HG03097 (cell line): ENCODE measurements at regions not wholly inside any gene's neighbourhood (a gene's known extent, or its start where the extent isn't known, plus 50 kb on each side); places are given as distances from the start of the nearest gene placed in this dataset.
"Not testable (repeated sequence)": the region's sequence is repeated elsewhere in the genome, so short reads cannot be mapped to it uniquely, and the experiment has no call there.

Source experiments
- ATAC-seq: cut with Tn5 transposase; IDR thresholded peaks from one replicate; pipeline ENCODE4 v1.9.1; 2021; ENCODE audit not compliant: unreplicated experiment, low FRiP score

DNA sequence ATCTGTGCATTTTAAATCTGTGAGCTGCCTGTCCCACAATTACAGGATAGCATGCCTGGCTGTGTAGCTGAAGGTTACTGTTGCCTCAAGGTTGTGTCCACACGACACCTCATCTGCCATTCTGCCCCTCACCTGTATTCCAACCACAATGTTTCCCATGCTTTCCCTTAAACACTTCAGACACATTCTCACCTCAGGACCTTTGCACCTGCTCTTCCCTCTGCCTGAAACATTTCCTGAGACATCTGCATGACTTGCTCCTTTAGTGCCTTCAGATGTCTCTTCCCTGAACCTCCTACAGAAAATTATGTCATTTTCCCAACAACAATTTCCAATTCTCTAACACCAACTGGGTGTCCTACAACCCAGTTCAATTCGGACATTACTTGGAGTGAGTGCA is 120.4 kb downstream of the ZNF608 start:
- ATAC-seq = no peak

DNA sequence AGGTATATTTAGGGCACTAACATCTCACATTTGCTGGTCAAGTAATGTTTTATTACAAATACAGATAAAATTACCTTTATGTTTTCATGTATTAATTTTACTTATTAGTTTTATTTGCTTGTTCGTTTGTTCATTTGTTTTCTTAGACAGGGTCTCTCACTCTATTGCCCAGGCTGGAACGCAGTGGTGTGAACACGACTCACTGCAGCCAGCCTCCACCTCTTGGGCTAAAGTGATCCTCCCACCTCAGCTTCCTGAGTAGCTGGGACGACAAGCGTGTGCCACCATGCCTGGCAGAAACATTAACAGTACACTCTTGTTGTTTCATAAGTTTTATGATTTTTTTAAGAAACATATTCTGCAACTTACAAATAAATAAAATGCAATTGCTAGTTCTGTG is 123.2 kb downstream of the ZNF608 start:
- ATAC-seq = no peak

DNA sequence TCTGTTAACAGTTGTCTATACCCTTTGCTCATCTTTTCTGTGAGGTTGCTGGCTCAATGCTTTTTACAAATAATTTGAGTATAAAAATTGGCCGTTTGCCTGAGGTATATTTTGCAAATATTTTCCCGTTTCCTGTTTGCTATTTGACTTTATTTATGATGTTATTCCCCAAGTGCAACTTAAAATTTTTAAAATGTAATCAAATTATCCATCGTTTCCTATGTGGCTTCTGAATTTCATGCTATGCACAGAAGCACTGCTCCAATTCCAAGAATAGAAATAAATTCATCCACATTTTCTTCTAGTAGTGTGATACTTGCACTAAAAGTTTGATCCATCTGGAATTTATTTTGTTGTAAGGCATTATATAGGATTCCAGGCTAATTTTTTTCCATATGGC is 123.6 kb downstream of the ZNF608 start:
- ATAC-seq = no peak

DNA sequence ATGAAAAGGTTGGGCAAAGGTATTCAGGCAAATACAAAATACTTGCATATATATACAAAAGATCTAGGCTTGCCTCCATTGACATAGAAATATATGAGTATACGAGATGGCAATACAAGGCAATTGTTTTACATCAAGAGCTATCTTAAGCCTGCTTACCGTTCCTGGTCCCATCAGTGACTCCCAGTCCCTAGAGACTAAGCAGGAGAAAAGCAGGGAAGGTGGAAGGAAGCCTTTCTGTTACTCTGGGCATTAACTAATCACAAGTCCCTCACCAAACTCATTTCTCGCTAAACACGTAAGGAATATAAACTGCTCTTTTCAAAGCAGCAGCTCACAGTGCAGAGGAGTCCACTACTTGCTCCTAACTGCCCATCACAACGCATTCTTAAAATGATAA is 125.2 kb downstream of the ZNF608 start:
- no peak for ATAC-seq

DNA sequence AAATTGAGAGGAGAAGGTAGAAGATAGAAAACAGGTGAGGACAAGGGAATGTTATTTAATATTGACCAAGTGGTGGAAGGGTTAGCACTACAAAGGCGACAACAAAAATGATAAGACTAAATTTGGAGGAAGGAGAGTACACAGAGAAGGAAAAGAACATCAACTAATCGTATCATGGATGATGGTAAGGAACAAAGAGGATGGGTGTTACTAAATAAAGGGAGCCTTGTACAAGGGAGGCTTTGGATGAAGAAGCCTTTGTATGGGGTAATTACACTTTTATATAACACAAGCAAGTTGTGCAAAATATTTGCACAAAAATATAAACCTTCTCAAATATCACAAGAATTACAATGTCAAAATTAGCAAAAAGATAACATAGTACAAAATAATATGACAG is 125.7 kb downstream of the ZNF608 start:
- ATAC-seq = no peak

DNA sequence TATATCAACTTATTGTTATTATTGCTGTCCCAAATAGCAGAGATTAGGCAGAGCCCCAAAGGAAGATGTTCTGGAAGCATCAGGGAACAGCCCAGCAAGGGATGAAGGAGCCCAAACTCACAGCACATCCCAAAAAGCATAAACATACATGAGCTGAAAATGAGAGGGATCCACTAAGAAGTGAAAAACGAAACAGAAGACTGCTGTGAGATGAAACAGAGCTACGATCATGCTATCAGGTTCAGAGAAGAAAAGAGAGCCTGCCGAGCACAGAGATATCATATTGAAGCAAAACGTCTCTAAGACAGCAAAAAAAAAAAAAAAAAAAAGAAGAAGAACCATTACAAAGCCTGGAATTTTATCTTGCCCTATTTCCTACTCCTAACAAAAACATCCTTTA is 127.3 kb downstream of the ZNF608 start:
- ATAC-seq = no peak

DNA sequence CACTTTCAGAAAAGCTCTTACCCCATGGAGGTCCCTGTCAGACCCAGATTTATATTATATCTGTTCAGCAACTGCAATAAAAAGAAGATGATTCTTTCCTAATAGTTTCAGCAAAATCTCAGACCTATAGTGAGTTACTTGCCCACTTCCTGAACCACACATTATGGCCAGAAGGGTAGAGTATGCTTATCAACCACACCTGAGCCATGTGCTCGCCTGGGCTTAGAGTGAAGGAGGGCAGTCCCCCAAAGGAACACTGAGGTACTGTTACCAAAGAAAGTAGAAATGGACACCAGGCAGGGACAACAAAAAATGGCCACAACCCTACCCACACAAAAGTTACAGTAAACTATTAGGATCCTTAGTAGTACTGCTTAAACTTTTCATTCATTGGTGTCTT is 128.7 kb downstream of the ZNF608 start:
- ATAC-seq = no peak

DNA sequence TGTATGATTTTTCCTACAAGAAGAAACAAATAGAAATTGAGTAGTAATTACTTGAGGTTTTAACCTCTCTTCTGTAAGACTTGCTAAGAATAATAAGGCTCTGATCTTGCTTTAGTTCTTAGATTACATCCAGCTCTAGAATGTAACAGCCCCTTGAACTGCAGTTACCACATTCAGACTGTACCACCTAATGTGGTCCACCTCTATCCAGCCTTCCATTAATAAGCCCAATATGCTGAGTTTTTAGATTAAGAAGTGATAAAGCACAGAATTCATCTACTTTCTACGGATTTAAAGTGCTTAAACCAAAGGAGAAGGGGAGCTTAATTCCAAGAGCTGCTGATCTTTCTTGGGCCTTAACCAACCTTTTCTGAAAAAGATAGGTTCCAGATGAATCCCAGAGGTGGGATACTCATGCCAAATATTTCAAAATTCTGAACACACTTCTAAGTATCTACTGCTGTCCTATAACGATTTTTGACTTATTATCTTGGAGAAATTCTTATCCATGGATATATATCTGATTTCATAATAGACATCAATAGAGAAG is 131.5 kb downstream of the ZNF608 start:
- ATAC-seq = no peak

DNA sequence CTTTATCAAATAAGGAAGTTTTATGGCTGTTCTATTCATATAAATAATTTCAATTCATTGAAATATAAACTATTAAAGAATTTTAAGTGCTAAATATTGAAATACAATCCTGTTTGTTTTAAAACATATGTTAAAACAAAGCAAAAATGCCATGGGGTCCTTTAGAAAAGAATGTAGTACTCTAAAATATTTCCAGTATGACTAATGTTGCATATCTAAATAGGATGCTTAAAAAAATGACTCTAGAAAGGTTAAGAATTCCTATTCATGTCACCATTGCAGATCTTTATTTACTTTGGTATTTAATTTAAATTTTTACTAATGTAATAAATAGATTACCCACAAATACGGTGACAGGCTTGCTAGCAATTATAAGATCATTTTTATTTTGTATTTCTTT is 132.3 kb downstream of the ZNF608 start:
- ATAC-seq = no peak

DNA sequence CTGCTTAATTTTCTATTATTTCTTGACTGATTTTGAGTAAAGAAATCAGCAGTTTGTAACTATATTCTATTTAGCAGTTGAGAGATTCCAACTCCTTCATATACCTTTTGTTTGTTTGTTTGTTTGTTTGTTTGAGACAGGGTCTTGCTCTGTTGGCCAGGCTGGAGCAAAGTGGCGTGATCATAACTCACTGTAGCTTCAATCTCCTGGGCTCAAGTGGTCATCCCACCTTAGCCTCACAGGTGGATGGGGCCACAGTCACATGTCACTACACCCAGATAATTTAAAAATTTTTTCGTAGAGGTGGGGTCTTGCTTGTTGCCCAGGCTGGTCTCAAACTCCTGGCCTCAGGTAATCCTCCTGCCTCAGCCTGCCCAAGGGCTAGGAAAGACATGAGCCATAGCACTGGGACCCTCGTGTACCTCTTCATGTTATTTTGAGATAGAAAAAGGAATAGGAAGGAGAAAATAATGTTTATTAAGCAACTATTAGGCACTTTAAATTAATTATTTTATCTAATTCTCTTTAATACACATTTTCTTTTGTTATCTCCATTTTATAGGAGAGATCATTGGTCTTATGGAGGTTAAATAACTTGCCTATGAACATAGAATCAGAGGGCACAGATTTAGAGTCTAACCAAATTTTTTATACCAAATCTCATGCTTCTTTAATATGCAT is 133.0 kb downstream of the ZNF608 start:
- ATAC-seq = no peak

DNA sequence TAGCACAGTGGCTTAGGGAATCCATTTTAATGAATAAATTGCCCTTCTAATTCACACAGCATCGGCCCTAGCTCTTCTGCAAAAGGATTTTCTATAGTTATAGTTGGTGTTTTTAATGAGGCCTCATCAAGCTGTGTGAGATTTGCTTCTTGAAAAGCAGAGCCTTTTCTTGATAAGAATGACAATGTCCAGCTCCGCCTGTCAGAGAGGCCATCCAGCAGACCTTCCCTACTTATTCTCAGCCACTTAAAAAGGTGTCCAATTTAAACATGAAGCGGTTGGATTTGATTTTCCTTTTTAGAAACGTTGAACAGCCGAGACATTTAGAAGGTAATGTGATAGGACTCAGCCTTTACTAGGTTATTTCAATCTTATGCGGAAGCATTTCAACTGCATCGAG is 134.4 kb downstream of the ZNF608 start:
- ATAC-seq = no peak

DNA sequence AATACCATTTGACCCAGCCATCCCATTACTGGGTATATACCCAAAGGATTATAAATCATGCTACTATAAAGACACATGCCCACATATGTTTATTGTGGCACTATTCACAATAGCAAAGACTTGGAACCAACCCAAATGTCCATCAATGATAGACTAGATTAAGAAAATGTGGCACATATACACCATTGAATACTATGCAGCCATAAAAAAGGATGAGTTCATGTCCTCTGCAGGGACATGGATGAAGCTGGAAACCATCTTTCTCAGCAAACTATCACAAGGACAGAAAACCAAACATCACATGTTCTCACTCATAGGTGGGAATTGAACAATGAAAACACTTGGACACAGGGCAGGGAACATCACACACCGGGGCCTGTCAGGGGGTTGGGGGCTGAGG is 135.2 kb downstream of the ZNF608 start:
- ATAC-seq = not testable (repeated sequence)

DNA sequence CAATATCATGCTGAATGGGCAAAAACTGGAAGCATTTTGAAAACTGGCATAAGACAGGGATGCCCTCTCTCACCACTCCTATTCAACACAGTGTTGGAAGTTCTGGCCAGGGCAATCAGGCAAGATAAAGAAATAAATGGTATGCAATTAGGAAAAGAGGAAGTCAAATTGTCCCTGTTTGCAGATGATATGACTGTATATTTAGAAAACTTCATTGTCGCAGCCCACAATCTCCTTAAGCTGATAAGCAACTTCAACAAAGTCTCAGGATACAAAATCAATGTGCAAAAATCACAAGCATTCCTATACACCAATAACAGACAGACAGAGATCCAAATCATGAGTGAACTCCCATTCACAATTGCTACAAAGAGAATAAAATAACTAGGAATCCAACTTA is 136.8 kb downstream of the ZNF608 start:
- not testable (repeated sequence) for ATAC-seq

DNA sequence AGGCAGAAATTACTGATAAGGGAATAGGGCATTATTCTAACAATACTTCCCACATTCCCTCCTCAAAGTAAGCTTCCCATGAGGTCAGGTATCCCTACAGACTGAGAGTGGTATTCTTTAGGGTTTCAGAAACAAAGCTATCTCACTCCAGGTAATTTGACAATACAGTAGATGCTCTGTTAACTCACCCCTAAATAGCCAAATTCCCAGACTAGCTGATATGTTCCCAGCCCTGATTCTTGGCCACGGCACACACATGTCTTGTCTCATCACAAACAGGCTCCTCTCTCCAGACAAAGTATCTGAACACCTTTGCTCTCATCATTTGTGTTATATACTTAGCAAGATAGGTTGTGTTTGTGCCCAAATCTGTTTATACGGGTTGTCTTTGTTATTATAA is 139.9 kb downstream of the ZNF608 start:
- ATAC-seq = no peak

DNA sequence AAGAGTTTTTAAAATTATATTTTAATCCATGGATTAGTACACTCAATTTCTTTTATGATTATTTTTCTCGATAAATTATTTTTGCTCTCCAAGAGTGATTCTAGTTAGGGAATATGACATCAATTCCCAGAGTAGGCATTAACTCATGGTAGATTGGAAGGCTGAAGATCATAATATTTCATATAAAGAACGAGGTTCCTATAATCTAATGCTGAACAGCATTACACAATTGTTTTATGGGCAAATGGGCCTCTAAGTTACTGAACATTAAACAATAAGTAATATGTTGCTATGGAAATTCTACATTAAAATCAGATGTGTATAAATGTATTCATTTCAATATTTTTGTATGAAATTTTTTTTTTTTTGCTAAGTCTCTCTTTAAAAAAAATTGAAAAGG is 140.3 kb downstream of the ZNF608 start:
- no peak for ATAC-seq

DNA sequence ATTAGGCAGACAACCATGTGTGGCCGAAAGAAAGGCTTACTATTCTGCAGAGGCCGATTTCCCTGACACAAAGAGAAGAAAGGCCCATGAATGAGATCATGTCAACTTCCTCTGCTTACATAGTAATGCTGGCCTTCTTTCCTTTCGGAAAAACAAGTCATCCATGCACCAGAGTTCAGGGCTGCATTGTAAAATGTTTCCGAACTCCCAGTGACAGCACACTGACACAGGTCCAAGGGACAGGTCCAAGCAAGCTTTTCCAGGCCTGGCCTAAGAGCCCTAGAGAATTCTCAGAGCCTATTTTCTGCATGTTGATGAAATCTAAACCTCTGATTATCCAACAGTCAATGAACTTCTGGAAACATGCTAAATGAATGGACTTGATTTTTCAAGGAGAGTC is 140.9 kb downstream of the ZNF608 start:
- no peak for ATAC-seq

DNA sequence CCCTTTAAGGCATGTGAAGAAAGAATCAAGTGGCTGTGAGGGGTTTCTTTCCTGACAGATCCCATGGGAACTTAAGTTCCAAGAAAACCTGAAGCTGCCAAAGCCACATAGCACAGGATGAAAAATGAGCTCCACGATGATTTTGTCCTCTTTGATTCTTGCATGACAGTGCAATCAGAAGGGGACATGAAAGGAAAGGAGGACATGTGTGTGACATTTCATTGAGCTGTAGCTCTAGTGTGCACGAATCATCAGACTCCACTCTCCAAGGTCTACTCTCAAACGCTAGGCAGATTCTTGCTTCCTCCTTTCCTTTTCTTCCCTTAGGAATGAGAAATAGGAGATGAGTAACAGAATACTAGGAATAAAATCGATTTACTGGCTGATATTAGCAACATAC is 142.0 kb downstream of the ZNF608 start:
- no peak for ATAC-seq

DNA sequence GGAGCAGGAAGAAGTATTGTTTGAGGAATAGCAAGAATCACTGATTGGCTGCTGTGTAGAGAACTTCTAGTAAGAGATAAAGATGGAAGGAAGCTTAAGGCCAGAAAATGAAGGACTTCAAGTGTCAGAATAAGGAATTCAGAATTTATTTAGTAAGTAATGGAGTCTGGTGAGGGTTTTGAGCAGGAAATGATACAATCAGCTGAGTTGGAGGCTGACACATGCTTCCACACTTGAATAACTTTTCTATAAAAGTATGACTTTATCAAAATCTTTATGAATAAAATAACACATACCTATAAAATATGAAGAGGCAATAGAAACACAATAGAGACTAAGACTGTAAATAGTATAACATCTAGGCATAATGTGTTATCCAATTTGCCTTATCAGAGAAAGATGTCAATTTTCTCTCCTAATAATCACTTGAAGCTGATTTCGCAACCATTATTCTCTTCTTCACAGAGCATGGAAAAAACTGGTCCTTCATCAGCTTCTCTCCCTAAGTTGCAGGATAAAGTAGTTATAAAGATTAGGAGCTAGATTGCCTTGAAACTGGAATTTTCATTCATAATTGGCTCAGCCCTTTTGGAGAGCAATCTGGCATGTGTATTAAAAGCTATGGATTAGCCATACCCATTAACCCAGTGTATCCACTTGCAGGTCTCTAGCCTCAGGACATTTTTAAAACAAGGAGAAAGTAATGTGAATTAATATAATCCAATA is 143.4 kb downstream of the ZNF608 start:
- ATAC-seq = no peak

DNA sequence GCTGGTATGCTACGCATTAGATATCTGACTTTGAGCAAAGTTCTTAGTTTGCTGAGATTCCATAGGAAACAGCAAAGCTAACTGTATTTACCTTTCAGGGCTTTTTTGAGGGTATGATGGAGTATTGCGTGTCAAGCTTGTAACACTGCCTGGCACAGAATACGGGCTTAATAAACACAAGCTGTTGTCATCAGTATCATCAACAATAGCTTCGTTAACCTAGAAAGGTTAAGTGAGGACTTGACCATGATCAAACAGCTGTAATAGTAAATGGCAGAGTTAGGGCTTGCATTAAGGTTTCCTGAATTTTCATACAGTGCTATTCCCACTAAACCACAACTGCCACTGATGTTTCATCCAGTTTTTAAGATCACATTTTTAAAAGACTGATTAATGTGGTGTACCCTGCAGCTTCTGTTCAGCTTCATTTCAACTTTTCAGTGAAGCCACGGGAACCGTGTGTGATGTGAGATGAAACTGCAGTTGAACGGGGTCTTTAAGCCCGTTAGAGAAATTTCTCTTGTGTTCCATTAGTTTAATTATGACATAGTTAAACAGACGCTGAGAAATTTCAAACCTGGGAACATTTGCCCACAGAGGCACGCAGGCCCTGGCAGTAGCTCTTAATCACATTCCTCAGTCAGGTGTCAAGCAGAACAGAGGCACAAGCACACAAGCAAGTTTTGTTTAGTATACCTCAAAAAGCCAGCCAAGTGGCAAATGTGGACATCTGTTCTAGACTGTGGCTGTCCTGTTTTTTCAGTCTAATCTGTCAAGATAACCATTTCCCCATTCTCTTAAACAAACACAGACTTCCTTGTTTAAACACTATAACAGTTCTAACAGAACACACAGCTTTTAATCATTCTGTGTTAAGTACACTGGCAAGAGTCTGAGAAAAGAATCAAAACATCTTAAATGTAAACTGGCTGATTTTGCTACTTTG is 147.1 kb downstream of the ZNF608 start:
- ATAC-seq = no peak

DNA sequence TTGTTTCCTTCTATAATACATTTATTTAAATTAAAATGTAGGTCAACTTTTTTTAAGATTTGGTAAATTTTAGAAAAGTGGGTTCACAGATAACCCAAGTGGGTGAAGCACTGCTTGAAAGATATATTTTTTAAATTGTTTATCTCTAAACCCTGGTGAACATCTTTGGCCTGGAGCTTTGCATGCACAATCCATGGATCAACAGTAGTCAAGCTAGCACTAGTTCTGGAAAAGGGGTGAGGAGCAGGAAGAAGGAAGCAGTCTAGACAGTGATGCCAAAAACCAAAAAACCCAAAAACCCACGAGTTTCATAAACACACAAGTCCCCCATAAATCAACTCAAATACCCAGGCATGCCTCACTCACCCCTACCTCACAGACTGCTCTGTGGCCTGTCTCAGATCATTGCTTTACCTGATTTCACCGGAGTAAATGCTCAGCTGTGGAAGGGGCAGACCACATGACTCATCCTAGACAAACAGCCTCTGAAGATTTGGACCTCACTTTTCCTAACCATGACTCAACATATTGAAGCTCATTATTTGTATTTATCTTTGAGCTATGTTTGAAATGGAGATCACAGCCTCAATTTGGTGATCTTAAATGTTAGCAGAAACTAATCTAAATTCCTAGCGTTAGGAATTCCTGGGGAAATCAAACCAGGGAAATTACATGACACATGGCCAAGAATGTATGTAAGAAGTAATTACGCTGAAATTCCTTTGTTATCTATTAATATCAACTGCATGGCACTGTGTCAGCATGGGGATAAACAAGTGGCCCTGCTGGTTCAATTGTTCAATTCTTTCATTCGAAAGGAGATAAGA is 149.6 kb downstream of the ZNF608 start:
- ATAC-seq = no peak
